Calu3 (cell line): ENCODE measurements at regions not wholly inside any gene's neighbourhood (a gene's known extent, or its start where the extent isn't known, plus 50 kb on each side); places are given as distances from the start of the nearest gene placed in this dataset.

Experiments used
- BruUV-seq: library from RNA; stranded (reverse); fragments of 400-500 nt; replicated peaks from 2 replicates; lab custom pipeline; 2021; lab: Mats Ljungman, UMichigan
- CTCF ChIA-PET: fragments of 300-600 bp; sonication (Branson Sonifier 250); formaldehyde crosslinking; loops from one replicate; lab custom pipeline; 2022; ENCODE audit warnings: antibody characterized with exemption; lab: Charles Lee
- DNase-seq: peaks from one replicate; pipeline ENCODE4 v3.0.0; 2022
- H3K27ac Mint-ChIP-seq: one replicate; pipeline ENCODE4 v1.8.0; 2022; ENCODE audit warnings: mixed read lengths; ENCODE audit not compliant: unreplicated experiment
- H3K27me3 Mint-ChIP-seq: one replicate; pipeline ENCODE4 v1.8.0; 2022; ENCODE audit warnings: mixed read lengths; ENCODE audit not compliant: unreplicated experiment
- H3K36me3 Mint-ChIP-seq: one replicate; pipeline ENCODE4 v1.8.0; 2022; ENCODE audit warnings: mild to moderate bottlenecking, moderate library complexity, mixed read lengths; ENCODE audit not compliant: insufficient read depth, unreplicated experiment
- H3K4me1 Mint-ChIP-seq: one replicate; pipeline ENCODE4 v1.8.0; 2022; ENCODE audit warnings: mild to moderate bottlenecking, low read depth, mixed read lengths; ENCODE audit not compliant: unreplicated experiment
- H3K4me3 Mint-ChIP-seq: one replicate; pipeline ENCODE4 v1.8.0; 2022; ENCODE audit warnings: mild to moderate bottlenecking, low read depth, moderate library complexity, mixed read lengths; ENCODE audit not compliant: unreplicated experiment
- H3K9me3 Mint-ChIP-seq: one replicate; pipeline ENCODE4 v1.8.0; 2022; ENCODE audit warnings: low read depth, mixed read lengths; ENCODE audit not compliant: unreplicated experiment
- CTCF ChIP-seq: fragments of 200-600 bp; IDR thresholded peaks from one replicate; pipeline ENCODE4 v1.8.0; 2022; ENCODE audit warnings: antibody characterized with exemption; ENCODE audit not compliant: unreplicated experiment
- intact Hi-C: fragments of 100-400 bp; cut with micrococcal nuclease; formaldehyde crosslinking; loops from one replicate; pipeline ENCODE4 v1.10.0; 2022; ENCODE audit not compliant: unreplicated experiment

GRCh38 chr7:112579388-112579787 lies 98.6 kb downstream of the LSMEM1 start:
- no peaks in the 10 kb centered on the region for H3K27me3 Mint-ChIP-seq
- CTCF ChIA-PET, result no interaction called here
- H3K36me3 Mint-ChIP-seq, result no peaks in the 10 kb centered on the region
- intact Hi-C loops, result no loop called here
- no peak overlapping the region for H3K27ac Mint-ChIP-seq
- H3K9me3 Mint-ChIP-seq, result peaks cover 13% of the 10 kb centered on the region
- BruUV-seq, result no TSS peak
- no peak for DNase-seq
- H3K4me1 Mint-ChIP-seq, result no peaks in the 10 kb centered on the region
- H3K4me3 Mint-ChIP-seq, result no peak overlapping the region
- TF ChIP-seq CTCF, result no peak

- Mint-ChIP-seq H3K9me3 (peaks cover 11% of the 10 kb centered on the region), H3K4me1 (no peaks in the 10 kb centered on the region), H3K27ac (no peak overlapping the region), H3K4me3 (no peak overlapping the region), H3K27me3 (no peaks in the 10 kb centered on the region), H3K36me3 (no peaks in the 10 kb centered on the region)
- CTCF ChIA-PET, result no interaction called here
- intact Hi-C loops, result no loop called here
- DNase-seq, result no peak
- no peak for TF ChIP-seq CTCF
- BruUV-seq, result no TSS peak
Measured at GRCh38 chr7:112580717-112581435, 100.1 kb downstream of the LSMEM1 start.

GRCh38 chr7:112581529-112581928 lies 100.7 kb downstream of the LSMEM1 start:
- intact Hi-C loops, result no loop called here
- peaks cover 6% of the 10 kb centered on the region for H3K9me3 Mint-ChIP-seq
- H3K27ac Mint-ChIP-seq, result no peak overlapping the region
- no peaks in the 10 kb centered on the region for H3K4me1 Mint-ChIP-seq
- no TSS peak for BruUV-seq
- no peak overlapping the region for H3K4me3 Mint-ChIP-seq
- no peak for DNase-seq
- no peaks in the 10 kb centered on the region for H3K27me3 Mint-ChIP-seq
- CTCF ChIA-PET, result no interaction called here
- H3K36me3 Mint-ChIP-seq, result no peaks in the 10 kb centered on the region
- TF ChIP-seq CTCF, result no peak

DNA sequence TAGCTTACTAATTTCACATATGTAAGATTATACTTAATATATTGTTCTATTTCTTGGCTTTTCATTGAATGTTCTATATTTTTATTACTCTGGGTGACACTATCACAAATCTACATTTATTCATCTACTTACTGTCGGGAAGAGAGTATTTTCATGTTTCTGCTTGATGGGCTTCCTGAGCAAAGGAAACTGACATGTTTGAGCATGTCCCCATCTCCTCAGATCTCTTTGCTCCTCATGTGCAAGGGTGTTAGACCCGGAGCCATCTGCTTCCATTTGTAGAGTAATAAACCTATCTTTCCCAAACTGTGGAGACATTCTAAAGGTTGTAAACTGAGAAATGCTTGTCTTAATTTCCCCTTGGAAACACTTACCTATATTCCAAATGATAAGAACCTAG lies 103.5 kb downstream of the LSMEM1 start:
- H3K27me3 Mint-ChIP-seq, result no peaks in the 10 kb centered on the region
- H3K4me3 Mint-ChIP-seq, result no peak overlapping the region
- no TSS peak for BruUV-seq
- no peak for TF ChIP-seq CTCF
- H3K4me1 Mint-ChIP-seq, result no peaks in the 10 kb centered on the region
- DNase-seq, result no peak
- H3K27ac Mint-ChIP-seq, result no peak overlapping the region
- intact Hi-C loops, result no loop called here
- H3K36me3 Mint-ChIP-seq, result no peaks in the 10 kb centered on the region
- peaks cover 4% of the 10 kb centered on the region for H3K9me3 Mint-ChIP-seq
- CTCF ChIA-PET, result no interaction called here
